ENCODE measurements at regions not wholly inside any gene's neighbourhood (a gene's known extent, or its start where the extent isn't known, plus 50 kb on each side); places are given as distances from the start of the nearest gene placed in this dataset.

DNA sequence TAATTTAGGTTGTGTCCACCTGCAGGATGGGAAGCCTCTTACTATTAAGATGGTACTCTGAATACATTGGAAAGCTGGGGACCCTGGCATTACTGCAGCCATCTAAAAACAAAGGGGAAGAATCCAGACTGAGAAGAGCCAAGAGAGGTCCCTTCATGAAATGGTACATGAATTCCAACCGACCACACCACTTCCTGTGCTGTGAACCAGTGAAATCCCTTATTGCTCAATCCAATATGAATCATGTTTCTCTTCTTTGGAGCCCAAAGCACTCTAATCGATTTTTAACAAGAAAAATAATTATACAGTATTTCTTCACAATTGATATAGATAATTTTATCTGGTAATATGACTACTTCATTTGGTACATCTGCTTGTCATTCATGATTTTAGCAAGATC lies 479.7 kb upstream of the RAB6C start:
- TF ChIP-seq, protein P1, sequence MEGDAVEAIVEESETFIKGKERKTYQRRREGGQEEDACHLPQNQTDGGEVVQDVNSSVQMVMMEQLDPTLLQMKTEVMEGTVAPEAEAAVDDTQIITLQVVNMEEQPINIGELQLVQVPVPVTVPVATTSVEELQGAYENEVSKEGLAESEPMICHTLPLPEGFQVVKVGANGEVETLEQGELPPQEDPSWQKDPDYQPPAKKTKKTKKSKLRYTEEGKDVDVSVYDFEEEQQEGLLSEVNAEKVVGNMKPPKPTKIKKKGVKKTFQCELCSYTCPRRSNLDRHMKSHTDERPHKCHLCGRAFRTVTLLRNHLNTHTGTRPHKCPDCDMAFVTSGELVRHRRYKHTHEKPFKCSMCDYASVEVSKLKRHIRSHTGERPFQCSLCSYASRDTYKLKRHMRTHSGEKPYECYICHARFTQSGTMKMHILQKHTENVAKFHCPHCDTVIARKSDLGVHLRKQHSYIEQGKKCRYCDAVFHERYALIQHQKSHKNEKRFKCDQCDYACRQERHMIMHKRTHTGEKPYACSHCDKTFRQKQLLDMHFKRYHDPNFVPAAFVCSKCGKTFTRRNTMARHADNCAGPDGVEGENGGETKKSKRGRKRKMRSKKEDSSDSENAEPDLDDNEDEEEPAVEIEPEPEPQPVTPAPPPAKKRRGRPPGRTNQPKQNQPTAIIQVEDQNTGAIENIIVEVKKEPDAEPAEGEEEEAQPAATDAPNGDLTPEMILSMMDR (IDR thresholded peaks at IDR 0.05), result no peak
- no peak for TF ChIP-seq POLR2A (IDR thresholded peaks at IDR 0.05)
